ENCODE measurements at regions not wholly inside any gene's neighbourhood (a gene's known extent, or its start where the extent isn't known, plus 50 kb on each side); places are given as distances from the start of the nearest gene placed in this dataset.

- Histone ChIP-seq H3K9me3 (no peaks in the 10 kb centered on the region), H3K27me3 (no peaks in the 10 kb centered on the region), H3K4me1 (peaks cover 0 to 11% (median 0%) of the 10 kb centered on the region in 12 donors), H3K27ac (no peak overlapping the region), H3K4me3 (no peak overlapping the region), H3K36me3 (no peaks in the 10 kb centered on the region)
- WGBS, 4 donors = 75 to 92% (median 84%) methylated on average over 6 of the region's 6 CpGs
- DNase-seq (no peak), ATAC-seq (no peak)
- intact Hi-C loops (cut with DNase I) = no loop called here
- TF ChIP-seq POLR2A (IDR thresholded peaks at IDR 0.05) = no peak
- TF ChIP-seq, protein P1, sequence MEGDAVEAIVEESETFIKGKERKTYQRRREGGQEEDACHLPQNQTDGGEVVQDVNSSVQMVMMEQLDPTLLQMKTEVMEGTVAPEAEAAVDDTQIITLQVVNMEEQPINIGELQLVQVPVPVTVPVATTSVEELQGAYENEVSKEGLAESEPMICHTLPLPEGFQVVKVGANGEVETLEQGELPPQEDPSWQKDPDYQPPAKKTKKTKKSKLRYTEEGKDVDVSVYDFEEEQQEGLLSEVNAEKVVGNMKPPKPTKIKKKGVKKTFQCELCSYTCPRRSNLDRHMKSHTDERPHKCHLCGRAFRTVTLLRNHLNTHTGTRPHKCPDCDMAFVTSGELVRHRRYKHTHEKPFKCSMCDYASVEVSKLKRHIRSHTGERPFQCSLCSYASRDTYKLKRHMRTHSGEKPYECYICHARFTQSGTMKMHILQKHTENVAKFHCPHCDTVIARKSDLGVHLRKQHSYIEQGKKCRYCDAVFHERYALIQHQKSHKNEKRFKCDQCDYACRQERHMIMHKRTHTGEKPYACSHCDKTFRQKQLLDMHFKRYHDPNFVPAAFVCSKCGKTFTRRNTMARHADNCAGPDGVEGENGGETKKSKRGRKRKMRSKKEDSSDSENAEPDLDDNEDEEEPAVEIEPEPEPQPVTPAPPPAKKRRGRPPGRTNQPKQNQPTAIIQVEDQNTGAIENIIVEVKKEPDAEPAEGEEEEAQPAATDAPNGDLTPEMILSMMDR (IDR thresholded peaks at IDR 0.05) = no peak
Observed at GRCh38 chr13:24097667-24098066, 62.9 kb upstream of the SPATA13 start.

GRCh38 chr13:24099490-24099889 lies 61.0 kb upstream of the SPATA13 start:
- Histone ChIP-seq H3K4me3 (no peak overlapping the region), H3K9me3 (no peaks in the 10 kb centered on the region), H3K27ac (no peak overlapping the region), H3K27me3 (no peaks in the 10 kb centered on the region), H3K36me3 (no peaks in the 10 kb centered on the region), H3K4me1 (no peaks in the 10 kb centered on the region)
- intact Hi-C loops (cut with DNase I) = no loop called here
- ATAC-seq (no peak), DNase-seq (no peak)
- no peak for TF ChIP-seq POLR2A (IDR thresholded peaks at IDR 0.05)
- TF ChIP-seq, protein P1 (IDR thresholded peaks at IDR 0.05) = no peak
- WGBS, 4 donors = 81 to 88% (median 85%) methylated on average over 5 of the region's 5 CpGs

GRCh38 chr13:24100188-24100587 lies 60.3 kb upstream of the SPATA13 start:
- DNase-seq (no peak), ATAC-seq (no peak)
- H3K9me3 ChIP-seq = no peaks in the 10 kb centered on the region
- intact Hi-C loops (cut with DNase I) = no loop called here
- no peaks in the 10 kb centered on the region for H3K36me3 ChIP-seq
- H3K27ac ChIP-seq = no peak overlapping the region
- 92 to 94% (median 93%) methylated on average over 3 of the region's 3 CpGs for WGBS, 4 donors
- no peak overlapping the region for H3K4me3 ChIP-seq
- no peaks in the 10 kb centered on the region for H3K4me1 ChIP-seq
- no peaks in the 10 kb centered on the region for H3K27me3 ChIP-seq
- no peak for TF ChIP-seq POLR2A (IDR thresholded peaks at IDR 0.05)
- TF ChIP-seq, protein P1 (IDR thresholded peaks at IDR 0.05) = no peak

DNA sequence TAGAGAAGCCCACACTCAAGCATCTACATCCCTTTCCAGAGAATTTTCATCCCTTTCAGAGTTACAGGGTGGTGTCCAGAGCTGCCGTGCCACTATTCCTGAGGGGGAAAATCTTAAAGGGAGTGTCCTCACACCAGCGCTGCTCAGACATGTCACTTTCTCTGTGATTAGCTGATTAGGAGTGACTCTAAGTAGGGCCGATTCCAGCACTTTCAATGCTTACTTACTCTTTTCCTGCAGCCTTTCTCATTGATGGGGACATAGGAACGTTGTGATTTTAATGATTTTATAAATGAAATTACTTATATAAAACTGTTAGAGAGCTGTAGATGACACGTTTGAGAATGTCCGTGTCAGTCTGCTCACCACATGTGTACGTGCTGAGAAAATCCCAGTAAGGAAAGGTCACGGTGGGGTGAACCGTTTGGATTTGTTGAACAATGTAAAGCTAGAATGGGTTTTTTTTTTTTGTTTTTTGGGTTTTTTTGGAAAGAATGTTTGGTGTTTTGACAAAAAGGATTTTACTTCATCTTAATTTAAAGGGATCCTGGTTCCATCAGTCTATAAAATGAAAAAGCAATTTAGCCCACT lies 56.6 kb upstream of the SPATA13 start:
- intact Hi-C loops (cut with DNase I) = no loop called here
- no peak for ATAC-seq
- WGBS, 4 donors = 40 to 51% (median 45%) methylated on average over 9 of the region's 9 CpGs

More for the DNA sequence above, 56.6 kb upstream of the SPATA13 start:
- H3K4me1 ChIP-seq = no peaks in the 10 kb centered on the region
- H3K27me3 ChIP-seq = no peaks in the 10 kb centered on the region
- H3K27ac ChIP-seq = no peak overlapping the region
- no peaks in the 10 kb centered on the region for H3K9me3 ChIP-seq
- no peak overlapping the region for H3K4me3 ChIP-seq
- H3K36me3 ChIP-seq = no peaks in the 10 kb centered on the region
- TF ChIP-seq POLR2A (IDR thresholded peaks at IDR 0.05) = no peak
- TF ChIP-seq, protein P1 (IDR thresholded peaks at IDR 0.05) = no peak
- no peak for DNase-seq

Measured in heart left ventricle (tissue), 16 donors.